Mucosa of stomach (tissue), 1 donor: ENCODE measurements at regions not wholly inside any gene's neighbourhood (a gene's known extent, or its start where the extent isn't known, plus 50 kb on each side); places are given as distances from the start of the nearest gene placed in this dataset.

Source experiments
- H3K27me3 ChIP-seq: one replicate; pipeline ENCODE4 v1.7.0; 2013; ENCODE audit warnings: mild to moderate bottlenecking, low read length; ENCODE audit not compliant: control insufficient read depth, insufficient read depth
- H3K36me3 ChIP-seq: one replicate; pipeline ENCODE4 v1.7.0; 2013; ENCODE audit warnings: low read length; ENCODE audit not compliant: control insufficient read depth, insufficient read depth
- H3K4me1 ChIP-seq: one replicate; pipeline ENCODE4 v1.7.0; 2013; ENCODE audit warnings: mild to moderate bottlenecking, low read length; ENCODE audit not compliant: control insufficient read depth, insufficient read depth
- H3K4me3 ChIP-seq: one replicate; pipeline ENCODE4 v1.7.0; 2013; ENCODE audit warnings: low read length
- H3K9ac ChIP-seq: one replicate; pipeline ENCODE4 v1.7.0; 2013; ENCODE audit warnings: mild to moderate bottlenecking, low read length, moderate library complexity
- H3K9me3 ChIP-seq: one replicate; pipeline ENCODE4 v1.7.0; 2013; ENCODE audit warnings: mild to moderate bottlenecking, low read length, moderate library complexity; ENCODE audit not compliant: control insufficient read depth
- donor health status: Pancreatic carcinoma.

GRCh38 chr14:34012978-34013720 lies 62.3 kb upstream of the EGLN3 start:
- Histone ChIP-seq H3K4me3 (no peak overlapping the region), H3K36me3 (no peaks in the 10 kb centered on the region), H3K4me1 (peaks cover 7% of the 10 kb centered on the region), H3K9ac (no peak overlapping the region), H3K9me3 (no peaks in the 10 kb centered on the region), H3K27me3 (no peaks in the 10 kb centered on the region)

DNA sequence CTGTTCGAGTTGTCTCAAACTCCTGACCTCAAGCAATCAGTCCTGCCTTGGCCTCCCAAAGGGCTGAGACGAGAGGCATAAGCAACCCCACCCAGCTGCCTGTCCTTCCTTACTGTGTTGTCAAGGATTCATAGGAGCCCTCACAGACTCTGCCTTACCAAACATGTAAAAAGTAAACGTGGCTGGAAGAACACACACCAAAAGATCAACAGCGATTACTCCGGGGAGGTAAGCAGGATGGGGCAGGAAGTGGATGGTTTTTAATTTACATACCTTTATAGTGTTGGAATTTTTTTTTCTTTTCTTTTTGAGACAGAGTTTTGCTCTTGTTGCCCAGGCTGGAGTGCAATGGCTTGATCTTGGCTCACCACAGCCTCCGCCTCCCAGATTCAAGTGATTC lies 61.5 kb upstream of the EGLN3 start:
- no peaks in the 10 kb centered on the region for H3K27me3 ChIP-seq
- H3K36me3 ChIP-seq: no peaks in the 10 kb centered on the region
- H3K9me3 ChIP-seq: no peaks in the 10 kb centered on the region
- H3K4me3 ChIP-seq: no peak overlapping the region
- H3K9ac ChIP-seq: no peak overlapping the region
- H3K4me1 ChIP-seq: peaks cover 7% of the 10 kb centered on the region

DNA sequence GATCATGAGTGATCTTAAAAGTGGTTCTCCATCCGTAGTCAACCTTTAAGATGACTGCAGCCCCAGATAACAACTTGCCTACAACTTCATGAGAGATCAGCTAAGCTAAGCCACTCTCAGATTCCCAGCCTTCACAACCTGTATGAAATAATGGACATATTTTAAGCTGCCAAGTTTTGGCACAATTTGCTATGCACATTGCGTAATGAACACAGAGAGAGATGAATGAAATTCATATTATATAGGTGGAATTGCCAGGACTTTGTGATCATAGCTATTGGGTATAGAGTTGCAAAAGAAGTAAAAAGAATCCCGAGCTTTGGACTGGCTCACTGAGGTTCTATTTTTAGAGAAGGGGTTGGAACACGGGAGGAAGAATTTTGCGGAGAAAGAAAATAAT lies 59.1 kb upstream of the EGLN3 start:
- Histone ChIP-seq H3K9me3 (no peaks in the 10 kb centered on the region), H3K9ac (no peak overlapping the region), H3K4me3 (no peak overlapping the region), H3K36me3 (no peaks in the 10 kb centered on the region), H3K4me1 (peaks cover 7% of the 10 kb centered on the region), H3K27me3 (no peaks in the 10 kb centered on the region)

- Histone ChIP-seq H3K4me1 (no peaks in the 10 kb centered on the region), H3K36me3 (no peaks in the 10 kb centered on the region), H3K27me3 (no peaks in the 10 kb centered on the region), H3K9ac (no peak overlapping the region), H3K4me3 (no peak overlapping the region), H3K9me3 (no peaks in the 10 kb centered on the region)
These were observed 57.0 kb upstream of the EGLN3 start for GRCh38 chr14:34007902-34008301.

- Histone ChIP-seq H3K9ac (no peak overlapping the region), H3K4me3 (no peak overlapping the region), H3K9me3 (no peaks in the 10 kb centered on the region), H3K36me3 (no peaks in the 10 kb centered on the region), H3K4me1 (no peaks in the 10 kb centered on the region), H3K27me3 (no peaks in the 10 kb centered on the region)
These were observed 55.0 kb upstream of the EGLN3 start for GRCh38 chr14:34005901-34006300.

- Histone ChIP-seq H3K27me3 (no peaks in the 10 kb centered on the region), H3K9me3 (no peaks in the 10 kb centered on the region), H3K4me1 (no peaks in the 10 kb centered on the region), H3K4me3 (no peak overlapping the region), H3K9ac (no peak overlapping the region), H3K36me3 (no peaks in the 10 kb centered on the region)
These were observed 54.0 kb upstream of the EGLN3 start for GRCh38 chr14:34004881-34005280.

DNA sequence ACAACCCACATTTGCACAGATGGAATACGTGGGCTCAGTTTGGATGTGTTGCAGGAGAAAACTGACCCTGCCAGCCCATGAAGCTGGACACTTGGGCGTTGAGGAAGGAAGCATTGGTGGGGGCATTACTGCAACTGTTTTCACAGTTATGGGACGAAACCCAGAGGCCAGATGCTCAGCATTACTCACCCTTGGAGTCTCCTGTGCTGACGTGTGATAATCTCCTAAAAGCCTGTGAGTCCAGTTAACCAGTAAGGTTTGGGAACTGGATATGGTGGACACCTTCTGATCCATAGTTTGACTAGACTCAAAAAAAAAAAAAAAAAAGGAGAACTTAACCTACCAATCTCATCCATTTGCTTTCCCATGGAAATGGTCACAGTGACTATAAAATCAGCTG lies 52.8 kb upstream of the EGLN3 start:
- Histone ChIP-seq H3K36me3 (no peaks in the 10 kb centered on the region), H3K4me1 (no peaks in the 10 kb centered on the region), H3K4me3 (no peak overlapping the region), H3K9me3 (no peaks in the 10 kb centered on the region), H3K27me3 (no peaks in the 10 kb centered on the region), H3K9ac (no peak overlapping the region)

DNA sequence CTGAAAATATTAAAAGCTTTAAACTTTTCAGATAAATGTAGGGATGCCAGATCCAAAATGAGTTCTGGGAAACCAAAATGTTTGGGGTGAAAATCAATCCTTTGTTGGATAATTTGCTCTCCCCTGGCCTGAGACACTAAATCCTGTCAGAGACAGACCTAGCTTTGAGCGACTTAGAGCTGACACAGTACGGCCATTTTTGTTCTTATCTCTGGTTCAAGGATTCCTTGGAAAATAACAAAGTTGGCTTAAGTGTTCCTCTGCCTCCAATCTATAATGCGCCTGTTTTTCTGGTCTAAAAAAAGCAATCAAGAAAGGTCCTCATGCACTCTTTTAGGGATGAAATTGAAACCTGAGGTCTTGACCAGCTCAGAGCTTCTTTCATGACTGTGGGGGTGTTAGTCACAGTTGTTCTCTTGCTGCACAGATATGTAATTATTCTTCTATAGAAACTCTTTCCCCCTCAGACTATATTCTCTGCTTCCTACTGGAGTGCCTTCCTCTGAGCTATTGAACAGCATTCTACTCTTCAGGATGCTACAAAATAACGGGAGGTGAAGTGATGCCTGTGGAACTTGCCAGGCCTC lies 52.3 kb upstream of the EGLN3 start:
- H3K9me3 ChIP-seq: no peaks in the 10 kb centered on the region
- H3K4me3 ChIP-seq: no peak overlapping the region
- no peak overlapping the region for H3K9ac ChIP-seq
- no peaks in the 10 kb centered on the region for H3K36me3 ChIP-seq
- H3K4me1 ChIP-seq: no peaks in the 10 kb centered on the region
- no peaks in the 10 kb centered on the region for H3K27me3 ChIP-seq
